Mesothelial cell of epicardium (in vitro differentiated cells): ENCODE measurements at regions not wholly inside any gene's neighbourhood (a gene's known extent, or its start where the extent isn't known, plus 50 kb on each side); places are given as distances from the start of the nearest gene placed in this dataset.

Experiments used
- DNase-seq, 2 experiments: peaks; one replicate each; pipeline ENCODE4 v3.0.0; 2021; ENCODE audit warnings: low spot score in 2 of 2; ENCODE audit not compliant: unreplicated experiment in 2 of 2
- H3K27ac Mint-ChIP-seq: 2 replicates; pipeline ENCODE4 v1.8.0; 2021; ENCODE audit warnings: mixed read lengths
- H3K27me3 Mint-ChIP-seq: 2 replicates; pipeline ENCODE4 v1.8.0; 2021; ENCODE audit warnings: low read depth, mixed read lengths
- H3K36me3 Mint-ChIP-seq: 2 replicates; pipeline ENCODE4 v1.8.0; 2021; ENCODE audit warnings: mixed read lengths
- H3K4me1 Mint-ChIP-seq: 2 replicates; pipeline ENCODE4 v1.8.0; 2021; ENCODE audit warnings: mixed read lengths
- H3K4me3 Mint-ChIP-seq: 2 replicates; pipeline ENCODE4 v1.8.0; 2021; ENCODE audit warnings: mild to moderate bottlenecking, moderate library complexity, mixed read lengths
- H3K9me3 Mint-ChIP-seq: 2 replicates; pipeline ENCODE4 v1.8.0; 2021; ENCODE audit warnings: mixed read lengths
- CTCF ChIP-seq: fragments of 200-600 bp; sonication (generic); IDR thresholded peaks from one replicate; pipeline ENCODE4 v1.5.0; 2021; ENCODE audit warnings: antibody characterized with exemption; ENCODE audit not compliant: unreplicated experiment

DNA sequence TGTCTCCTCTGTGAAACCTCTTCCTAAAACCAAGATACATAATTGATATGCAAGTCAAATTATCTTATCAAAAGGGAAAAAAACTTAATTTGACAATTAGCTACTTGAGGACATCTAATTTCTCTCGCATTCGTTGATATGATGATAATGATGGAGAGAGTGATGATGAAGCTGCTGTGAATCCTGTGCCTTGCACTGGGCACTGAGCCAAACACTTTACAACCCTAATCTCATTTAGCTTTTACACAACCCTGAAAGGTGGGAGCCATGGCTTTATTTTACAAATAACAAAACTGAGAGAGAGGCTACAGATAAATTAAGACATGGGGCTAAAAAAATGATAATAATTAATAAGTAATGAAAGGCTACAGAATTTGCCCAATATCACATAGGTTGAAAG, 176.0 kb downstream of the NOC3L start:
- Mint-ChIP-seq H3K4me1 (no peaks in the 10 kb centered on the region), H3K36me3 (no peaks in the 10 kb centered on the region), H3K27ac (no peak overlapping the region), H3K27me3 (peaks cover 10% of the 10 kb centered on the region), H3K4me3 (no peak overlapping the region), H3K9me3 (no peaks in the 10 kb centered on the region)
- no peak for TF ChIP-seq CTCF
- no peak for DNase-seq

DNA sequence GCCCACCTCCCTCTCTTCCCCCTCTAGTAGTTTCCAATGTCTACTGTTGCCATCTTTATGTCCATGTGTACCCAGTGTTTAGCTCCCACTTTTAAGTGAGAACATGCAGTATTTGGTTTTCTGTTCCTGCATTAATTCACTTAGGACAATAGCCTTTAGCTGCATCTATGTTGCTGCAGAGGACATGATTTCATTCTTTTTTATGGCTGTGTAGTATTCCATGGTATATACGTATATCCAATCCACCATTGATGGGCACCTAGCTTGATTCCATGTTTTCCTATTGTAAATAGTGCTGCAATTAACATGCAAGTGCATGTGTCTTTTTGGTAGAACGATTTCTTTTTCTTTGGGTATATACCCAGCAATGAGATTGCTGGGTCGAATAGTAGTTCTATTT, 170.4 kb downstream of the NOC3L start:
- Mint-ChIP-seq H3K36me3 (no peaks in the 10 kb centered on the region), H3K27me3 (peaks cover 8% of the 10 kb centered on the region), H3K4me1 (no peaks in the 10 kb centered on the region), H3K9me3 (no peaks in the 10 kb centered on the region), H3K27ac (no peak overlapping the region), H3K4me3 (no peak overlapping the region)
- no peak for TF ChIP-seq CTCF
- DNase-seq, result no peak

DNA sequence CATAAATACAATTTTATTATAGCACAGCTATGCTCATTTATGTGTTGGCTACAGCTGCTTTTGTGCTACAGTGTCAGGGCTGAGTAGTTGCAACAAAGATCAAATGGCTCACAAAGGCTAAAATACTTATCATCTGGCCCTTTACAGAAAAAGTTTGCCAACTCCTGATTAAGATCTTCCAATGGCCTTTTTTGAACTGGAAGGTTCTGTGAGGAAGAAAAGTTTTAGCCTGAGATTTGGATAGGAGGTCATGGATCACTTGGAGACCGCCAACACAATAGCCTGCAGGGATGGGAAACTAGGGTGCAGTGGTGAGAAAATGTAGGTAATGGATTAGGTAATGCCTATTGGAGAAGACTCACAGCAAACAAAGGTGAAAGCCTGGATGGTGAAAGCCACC, 169.8 kb downstream of the NOC3L start:
- DNase-seq, result no peak
- no peaks in the 10 kb centered on the region for H3K9me3 Mint-ChIP-seq
- H3K27ac Mint-ChIP-seq, result no peak overlapping the region
- TF ChIP-seq CTCF, result no peak
- peaks cover 8% of the 10 kb centered on the region for H3K27me3 Mint-ChIP-seq
- H3K4me1 Mint-ChIP-seq, result no peaks in the 10 kb centered on the region
- no peaks in the 10 kb centered on the region for H3K36me3 Mint-ChIP-seq
- no peak overlapping the region for H3K4me3 Mint-ChIP-seq

DNA sequence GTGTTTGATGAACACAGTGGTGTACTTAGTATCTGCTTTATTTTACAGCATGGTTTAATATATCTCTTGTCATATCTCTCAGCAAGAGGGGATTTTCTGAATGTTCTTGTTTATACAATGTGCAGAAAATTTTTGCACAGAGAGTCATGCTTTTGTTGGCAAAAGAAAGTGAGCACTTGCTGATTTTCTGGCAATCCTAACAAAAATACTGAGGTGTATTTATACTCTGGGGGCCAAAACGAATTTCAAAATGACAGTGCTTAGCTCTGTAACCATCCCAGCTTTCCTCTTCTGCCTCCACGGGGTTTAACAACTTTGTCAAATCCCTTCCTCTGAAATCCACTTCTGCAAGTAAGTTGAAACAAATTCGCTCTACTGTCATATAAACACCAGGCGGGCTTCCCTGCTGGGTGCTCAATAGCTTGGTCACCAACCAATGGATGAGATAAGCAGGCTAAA, 169.2 kb downstream of the NOC3L start:
- no peak for DNase-seq
- Mint-ChIP-seq H3K4me3 (no peak overlapping the region), H3K27ac (no peak overlapping the region), H3K4me1 (no peaks in the 10 kb centered on the region), H3K27me3 (peaks cover 8% of the 10 kb centered on the region), H3K36me3 (no peaks in the 10 kb centered on the region), H3K9me3 (no peaks in the 10 kb centered on the region)
- no peak for TF ChIP-seq CTCF

GRCh38 chr10:94194256-94194655, 168.5 kb downstream of the NOC3L start:
- no peak for DNase-seq
- no peak for TF ChIP-seq CTCF
- peaks cover 8% of the 10 kb centered on the region for H3K27me3 Mint-ChIP-seq
- no peak overlapping the region for H3K4me3 Mint-ChIP-seq
- no peak overlapping the region for H3K27ac Mint-ChIP-seq
- H3K9me3 Mint-ChIP-seq, result no peaks in the 10 kb centered on the region
- H3K4me1 Mint-ChIP-seq, result no peaks in the 10 kb centered on the region
- H3K36me3 Mint-ChIP-seq, result no peaks in the 10 kb centered on the region

DNA sequence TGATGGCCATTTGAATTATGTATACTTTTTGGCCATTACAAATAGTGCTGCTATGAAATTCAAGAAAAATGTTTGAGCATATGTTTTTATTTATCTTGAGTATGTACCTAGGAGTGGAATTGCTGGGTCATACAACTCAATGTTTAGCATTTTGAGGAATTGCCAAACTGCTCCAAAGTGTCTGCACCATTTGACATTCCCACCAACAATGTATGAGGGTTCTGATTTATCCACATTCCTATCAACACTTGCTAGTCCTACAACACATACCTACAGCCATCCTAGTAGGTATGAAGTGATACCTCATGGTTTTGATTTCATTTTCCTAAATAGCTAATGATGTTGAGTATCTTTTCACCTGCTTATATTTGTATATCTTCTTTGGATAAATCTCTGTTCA, 165.5 kb downstream of the NOC3L start:
- Mint-ChIP-seq H3K4me1 (peaks cover 2% of the 10 kb centered on the region), H3K4me3 (no peak overlapping the region), H3K27ac (no peak overlapping the region), H3K36me3 (no peaks in the 10 kb centered on the region), H3K9me3 (peaks cover 6% of the 10 kb centered on the region), H3K27me3 (peaks cover 10% of the 10 kb centered on the region)
- TF ChIP-seq CTCF, result no peak
- DNase-seq, result no peak
